Tibial nerve (tissue), 4 donors: ENCODE measurements at regions not wholly inside any gene's neighbourhood (a gene's known extent, or its start where the extent isn't known, plus 50 kb on each side); places are given as distances from the start of the nearest gene placed in this dataset.

ENCODE experiments used
- CTCF ChIP-seq, 5 experiments: fragments of 200-600 bp in 3 of 5; fragments of 450-650 bp in 2 of 5; sonication (generic) in 3 of 5; IDR thresholded peaks; one replicate each; pipeline ENCODE4 v1.5.1; 2016 to 2019; ENCODE audit warnings: antibody characterized with exemption in 5 of 5, mild to moderate bottlenecking in 3 of 5, moderate library complexity in 2 of 5
- EP300 ChIP-seq, 2 donors: sonication (generic); formaldehyde crosslinking; IDR thresholded peaks; one replicate each; pipeline ENCODE4 v1.6.1; 2017; ENCODE audit warnings: antibody characterized with exemption in 2 of 2, mild to moderate bottlenecking in 1 of 2
- POLR2A ChIP-seq, 2 donors: fragments of 450-650 bp; IDR thresholded peaks; one replicate each; pipeline ENCODE4 v1.6.1; 2017; ENCODE audit warnings: antibody characterized with exemption in 2 of 2, mild to moderate bottlenecking in 2 of 2, moderate library complexity in 2 of 2

- TF ChIP-seq CTCF (IDR thresholded peaks at IDR 0.05) (no peak), POLR2A (IDR thresholded peaks at IDR 0.05) (no peak), EP300 (IDR thresholded peaks at IDR 0.05) (no peak)
These were observed 96.4 kb upstream of the IL12A start for GRCh38 chr3:159892171-159892795.
